WERI-Rb-1 (cell line): ENCODE measurements at regions not wholly inside any gene's neighbourhood (a gene's known extent, or its start where the extent isn't known, plus 50 kb on each side); places are given as distances from the start of the nearest gene placed in this dataset.

ENCODE experiments used
- DNase-seq: peaks from one replicate; pipeline ENCODE4 v3.0.0-alpha.2; 2020
- H3K27ac ChIP-seq: fragments of 250-450 bp; sonication (Bioruptor Pico); 2 replicates; pipeline ENCODE4 v1.5.1; 2020; ENCODE audit warnings: mild to moderate bottlenecking, moderate library complexity
- H3K27me3 ChIP-seq: fragments of 250-450 bp; sonication (Bioruptor Pico); 2 replicates; pipeline ENCODE4 v1.5.1; 2021; ENCODE audit warnings: mild to moderate bottlenecking, low read depth, moderate library complexity; ENCODE audit not compliant: insufficient read depth, severe bottlenecking
- H3K36me3 ChIP-seq: fragments of 250-450 bp; sonication (Bioruptor Pico); 2 replicates; pipeline ENCODE4 v1.5.1; 2020; ENCODE audit warnings: mild to moderate bottlenecking, moderate library complexity
- H3K4me3 ChIP-seq: 2 replicates; pipeline ENCODE4 v1.5.1; 2011; ENCODE audit warnings: low read depth, mild to moderate bottlenecking, control low read depth, low read length
- H3K9me3 ChIP-seq: fragments of 250-450 bp; sonication (Bioruptor Pico); 2 replicates; pipeline ENCODE4 v1.5.1; 2021; ENCODE audit warnings: mild to moderate bottlenecking, moderate library complexity; ENCODE audit not compliant: severe bottlenecking
- TF ChIP-seq, protein P1 (sequence below): IDR thresholded peaks from 2 replicates; pipeline ENCODE4 v1.5.1; 2011; ENCODE audit warnings: low read depth, mild to moderate bottlenecking, control low read depth, inconsistent platforms, low read length

DNA sequence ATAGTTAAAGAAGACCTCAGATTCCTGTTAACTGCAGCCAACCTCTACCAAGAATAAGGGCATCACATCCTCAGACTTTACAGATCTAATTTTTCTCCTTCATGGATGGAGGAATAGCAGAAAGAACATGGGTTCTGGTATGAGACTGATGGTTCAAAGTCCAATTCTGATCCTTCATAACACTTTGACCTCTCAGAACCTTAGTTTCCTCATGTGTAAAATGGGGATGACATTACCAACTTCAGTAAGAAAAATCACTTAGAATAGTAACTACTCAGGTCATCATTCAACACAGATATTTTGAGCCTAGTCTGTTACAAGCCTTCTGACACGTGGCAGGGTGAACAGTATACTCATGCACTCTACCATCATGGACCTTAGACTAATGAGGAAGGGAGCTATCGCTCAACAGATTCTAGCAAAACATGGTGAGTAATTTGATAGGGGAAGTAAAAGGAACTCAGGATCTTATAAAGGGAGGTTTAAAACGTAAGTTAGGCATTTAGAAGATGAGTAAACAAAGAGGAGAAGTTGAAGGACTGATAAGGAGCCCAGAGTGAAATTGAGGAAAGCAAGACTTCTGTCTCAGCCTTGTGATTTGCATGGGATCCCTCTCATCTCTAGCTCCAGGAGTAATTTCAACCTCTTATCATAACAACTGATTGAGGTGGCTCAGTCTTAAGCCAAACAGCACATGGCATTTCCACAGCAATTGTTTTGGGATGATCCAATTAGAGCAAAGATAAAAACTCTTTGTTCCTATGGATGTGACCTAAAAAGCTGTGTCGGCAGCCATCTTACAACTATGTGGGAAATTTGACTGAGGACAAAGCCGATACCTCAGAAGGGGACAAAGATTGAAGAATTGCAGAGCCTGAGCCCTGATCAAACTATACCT is 69.2 kb upstream of the TCF7L2 start:
- Histone ChIP-seq H3K27me3 (no peaks in the 10 kb centered on the region), H3K9me3 (no peaks in the 10 kb centered on the region), H3K27ac (no peak overlapping the region), H3K4me3 (no peak overlapping the region), H3K36me3 (no peaks in the 10 kb centered on the region)
- no peak for DNase-seq
- TF ChIP-seq, protein P1, sequence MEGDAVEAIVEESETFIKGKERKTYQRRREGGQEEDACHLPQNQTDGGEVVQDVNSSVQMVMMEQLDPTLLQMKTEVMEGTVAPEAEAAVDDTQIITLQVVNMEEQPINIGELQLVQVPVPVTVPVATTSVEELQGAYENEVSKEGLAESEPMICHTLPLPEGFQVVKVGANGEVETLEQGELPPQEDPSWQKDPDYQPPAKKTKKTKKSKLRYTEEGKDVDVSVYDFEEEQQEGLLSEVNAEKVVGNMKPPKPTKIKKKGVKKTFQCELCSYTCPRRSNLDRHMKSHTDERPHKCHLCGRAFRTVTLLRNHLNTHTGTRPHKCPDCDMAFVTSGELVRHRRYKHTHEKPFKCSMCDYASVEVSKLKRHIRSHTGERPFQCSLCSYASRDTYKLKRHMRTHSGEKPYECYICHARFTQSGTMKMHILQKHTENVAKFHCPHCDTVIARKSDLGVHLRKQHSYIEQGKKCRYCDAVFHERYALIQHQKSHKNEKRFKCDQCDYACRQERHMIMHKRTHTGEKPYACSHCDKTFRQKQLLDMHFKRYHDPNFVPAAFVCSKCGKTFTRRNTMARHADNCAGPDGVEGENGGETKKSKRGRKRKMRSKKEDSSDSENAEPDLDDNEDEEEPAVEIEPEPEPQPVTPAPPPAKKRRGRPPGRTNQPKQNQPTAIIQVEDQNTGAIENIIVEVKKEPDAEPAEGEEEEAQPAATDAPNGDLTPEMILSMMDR = no peak

DNA sequence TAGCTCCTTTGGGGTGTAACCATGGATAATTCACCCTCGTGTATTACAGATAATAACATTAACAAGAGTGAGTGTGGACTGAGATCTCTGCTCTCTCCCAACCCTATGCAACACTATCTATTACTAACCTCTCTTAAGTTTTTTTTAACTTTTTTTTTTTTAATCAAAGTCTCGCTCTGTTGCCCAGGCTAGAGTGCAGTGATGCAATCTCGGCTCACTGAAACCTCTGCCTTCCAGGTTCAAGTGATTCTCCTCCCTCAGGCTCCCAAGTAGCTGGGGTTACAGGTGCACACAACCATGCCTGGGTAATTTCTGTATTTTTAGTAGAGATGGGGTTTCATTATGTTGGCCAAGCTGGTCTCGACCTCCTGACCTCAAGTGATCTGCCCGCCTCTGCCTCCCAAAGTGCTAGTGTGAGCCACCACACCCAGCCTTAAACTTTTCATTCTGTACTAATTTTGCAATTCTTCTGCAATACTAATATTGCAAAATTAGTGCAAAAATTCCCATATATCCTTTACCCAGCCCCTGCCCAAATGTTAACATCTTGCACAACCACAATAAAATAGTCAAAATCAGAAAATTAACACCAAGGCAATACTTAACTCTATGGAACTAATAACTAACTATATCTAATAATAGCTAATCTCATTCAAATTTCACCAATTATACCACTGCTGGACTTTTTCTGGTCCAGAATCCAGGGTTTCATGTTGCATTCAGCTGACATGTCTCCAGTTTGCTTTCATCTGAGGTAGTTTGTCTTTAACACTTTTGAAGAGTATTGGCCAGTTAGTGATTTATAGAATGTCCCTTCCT is 66.5 kb upstream of the TCF7L2 start:
- H3K36me3 ChIP-seq = no peaks in the 10 kb centered on the region
- no peaks in the 10 kb centered on the region for H3K9me3 ChIP-seq
- no peak overlapping the region for H3K27ac ChIP-seq
- H3K4me3 ChIP-seq = no peak overlapping the region
- no peaks in the 10 kb centered on the region for H3K27me3 ChIP-seq
- TF ChIP-seq, protein P1 = no peak
- DNase-seq = no peak

DNA sequence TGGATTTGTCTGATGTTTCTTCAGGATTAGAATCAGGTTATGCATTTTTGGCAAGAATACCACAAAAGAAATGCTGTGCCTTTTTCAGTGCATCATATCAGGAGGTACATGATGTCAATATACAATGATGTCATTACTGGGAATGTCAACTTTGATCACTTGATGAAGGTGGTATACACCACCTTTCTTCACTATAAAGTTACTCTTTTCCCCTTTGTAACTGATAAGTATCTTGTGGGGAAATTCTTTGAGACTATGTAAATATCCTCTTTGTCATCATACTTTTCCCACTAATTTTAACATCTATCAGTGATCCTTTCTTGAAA is 65.9 kb upstream of the TCF7L2 start:
- DNase-seq = no peak
- TF ChIP-seq, protein P1 = no peak
- Histone ChIP-seq H3K4me3 (no peak overlapping the region), H3K27ac (no peak overlapping the region), H3K36me3 (no peaks in the 10 kb centered on the region), H3K9me3 (no peaks in the 10 kb centered on the region), H3K27me3 (no peaks in the 10 kb centered on the region)

DNA sequence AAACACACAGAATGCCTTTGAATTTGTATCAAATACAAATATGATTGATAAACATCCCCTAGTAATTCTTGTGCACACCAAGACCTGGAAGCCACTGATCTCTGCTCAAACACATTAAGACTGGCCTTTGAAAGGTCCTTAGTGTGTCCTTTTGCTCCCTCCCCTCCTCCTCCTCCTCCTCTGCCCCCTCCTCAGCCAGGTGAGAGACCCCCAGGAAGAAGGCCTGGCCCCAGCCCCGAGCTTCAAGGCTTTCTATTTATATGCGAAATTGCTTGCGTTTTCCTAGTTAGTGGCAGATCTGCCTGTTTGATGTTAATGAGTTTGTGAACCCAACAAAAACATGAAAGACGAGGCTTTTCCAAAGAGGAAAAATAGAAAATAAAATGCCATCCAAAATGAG is 63.6 kb upstream of the TCF7L2 start:
- H3K9me3 ChIP-seq = no peaks in the 10 kb centered on the region
- DNase-seq = no peak
- no peaks in the 10 kb centered on the region for H3K36me3 ChIP-seq
- H3K27ac ChIP-seq = no peak overlapping the region
- no peaks in the 10 kb centered on the region for H3K27me3 ChIP-seq
- TF ChIP-seq, protein P1 = no peak
- no peak overlapping the region for H3K4me3 ChIP-seq

DNA sequence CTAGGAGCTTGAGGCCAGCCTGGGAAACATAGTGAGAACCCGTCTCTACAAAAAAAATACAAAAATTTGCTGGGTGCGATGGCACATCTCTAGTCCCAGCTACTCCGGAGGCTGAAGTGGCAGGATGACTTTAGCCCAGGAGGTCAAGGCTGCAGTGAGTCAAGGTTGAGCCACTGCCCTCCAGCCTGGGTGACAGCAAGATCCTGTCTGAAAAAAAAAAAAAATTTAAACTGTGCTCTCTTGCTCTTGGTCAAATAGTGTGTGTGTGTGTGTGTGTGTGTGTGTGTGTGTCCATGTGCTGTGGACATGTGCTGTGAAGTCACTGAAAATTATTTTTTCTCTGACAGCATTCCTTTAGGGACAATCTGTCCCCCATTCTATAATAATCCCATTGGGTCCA is 62.1 kb upstream of the TCF7L2 start:
- Histone ChIP-seq H3K36me3 (no peaks in the 10 kb centered on the region), H3K27me3 (no peaks in the 10 kb centered on the region), H3K27ac (no peak overlapping the region), H3K4me3 (no peak overlapping the region), H3K9me3 (no peaks in the 10 kb centered on the region)
- TF ChIP-seq, protein P1 = no peak
- DNase-seq = no peak
